ENCODE measurements at regions not wholly inside any gene's neighbourhood (a gene's known extent, or its start where the extent isn't known, plus 50 kb on each side); places are given as distances from the start of the nearest gene placed in this dataset.

GRCh38 chr6:121944354-121944753, 455.1 kb upstream of the HSF2 start:
- TF ChIP-seq ATF7 (IDR thresholded peaks at IDR 0.05; ENCODE audit: low read depth) (no peak), EP300 (IDR thresholded peaks at IDR 0.05; ENCODE audit: borderline replicate concordance in 1 of 2, control insufficient read depth in 1 of 2, low read depth in 2 of 2, low read length in 2 of 2) (no peak), RFX5 (IDR thresholded peaks at IDR 0.05; ENCODE audit: low read depth, low read length) (no peak), ZBTB33 (IDR thresholded peaks at IDR 0.05) (no peak)

All from GM12878 (cell line).